ENCODE measurements at regions not wholly inside any gene's neighbourhood (a gene's known extent, or its start where the extent isn't known, plus 50 kb on each side); places are given as distances from the start of the nearest gene placed in this dataset.
"Not testable (repeated sequence)": the region's sequence is repeated elsewhere in the genome, so short reads cannot be mapped to it uniquely, and the experiment has no call there.

- DNase-seq = no peak
Measured at GRCh38 chr16:6837722-6838121, 494.9 kb upstream of the RBFOX1 start.

GRCh38 chr16:6836766-6837165 is 495.9 kb upstream of the RBFOX1 start:
- DNase-seq = no peak

DNA sequence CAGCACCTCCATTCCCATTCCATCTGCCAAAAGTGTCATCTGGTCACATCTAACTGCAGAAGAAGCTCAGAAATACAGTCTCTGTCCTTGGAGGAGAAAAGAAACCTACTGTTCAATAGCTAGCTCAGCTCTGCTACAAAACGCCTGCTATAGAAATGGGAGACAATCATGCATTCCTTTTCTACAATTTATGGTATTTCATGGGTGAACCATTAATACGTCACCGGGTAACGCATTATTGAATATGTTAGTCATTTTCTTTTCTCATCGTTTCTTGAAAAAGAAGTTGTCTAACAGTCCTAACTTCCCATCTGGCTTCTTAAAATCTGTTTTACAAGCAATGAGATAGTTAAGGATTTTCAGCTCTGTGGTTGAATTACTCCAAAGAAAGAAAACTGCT is 496.7 kb upstream of the RBFOX1 start:
- no peak for DNase-seq

- DNase-seq = no peak
Measured at GRCh38 chr16:6835516-6835915, 497.1 kb upstream of the RBFOX1 start.

DNA sequence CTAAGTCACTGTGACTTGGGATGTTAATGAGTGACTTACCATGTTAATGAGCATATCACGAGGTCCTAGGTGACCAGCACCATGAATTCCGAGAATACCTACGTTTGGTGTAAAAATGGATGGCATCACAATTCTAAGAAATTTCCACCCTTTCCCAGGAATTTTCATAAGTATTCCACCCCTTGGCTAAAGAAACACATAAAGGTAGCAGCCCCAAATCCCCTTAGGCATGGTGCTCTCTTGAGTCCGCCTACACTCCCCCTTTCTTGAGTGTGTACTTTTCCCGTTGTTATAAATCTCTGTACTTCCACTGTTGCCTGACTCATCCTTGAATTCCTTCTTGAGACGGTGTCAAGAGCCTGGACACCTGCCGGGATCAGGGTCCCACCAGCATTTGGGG is 504.0 kb upstream of the RBFOX1 start:
- DNase-seq = no peak

GRCh38 chr16:6827931-6828330 is 504.7 kb upstream of the RBFOX1 start:
- no peak for DNase-seq

GRCh38 chr16:6827267-6827666 is 505.4 kb upstream of the RBFOX1 start:
- DNase-seq = no peak

DNA sequence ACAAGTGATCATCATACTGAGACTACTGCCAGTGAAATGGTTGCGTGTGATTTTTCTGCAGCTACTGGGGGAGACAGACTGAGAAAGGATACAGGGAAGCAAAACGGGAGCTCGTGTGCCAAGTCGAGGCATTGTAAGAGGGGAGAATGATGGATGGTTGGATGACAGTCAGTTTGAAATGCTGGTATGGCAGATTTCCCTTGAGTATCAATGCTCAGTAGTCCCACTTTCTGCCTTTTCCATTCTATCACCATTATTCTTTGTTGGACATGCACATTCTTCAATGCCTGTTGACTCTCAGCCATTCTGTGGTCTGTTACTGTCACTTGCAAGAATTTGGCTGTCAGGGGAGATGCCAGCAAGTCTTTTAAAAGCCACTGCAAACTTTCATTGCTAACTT is 510.6 kb upstream of the RBFOX1 start:
- no peak for DNase-seq

GRCh38 chr16:6804461-6804860 is 528.2 kb upstream of the RBFOX1 start:
- DNase-seq = no peak

- DNase-seq = no peak
Measured at GRCh38 chr16:6803176-6803575, 529.5 kb upstream of the RBFOX1 start.

- no peak for DNase-seq
Measured at GRCh38 chr16:6797223-6797622, 535.4 kb upstream of the RBFOX1 start.

- DNase-seq = no peak
Measured at GRCh38 chr16:6777624-6778023, 555.0 kb upstream of the RBFOX1 start.

DNA sequence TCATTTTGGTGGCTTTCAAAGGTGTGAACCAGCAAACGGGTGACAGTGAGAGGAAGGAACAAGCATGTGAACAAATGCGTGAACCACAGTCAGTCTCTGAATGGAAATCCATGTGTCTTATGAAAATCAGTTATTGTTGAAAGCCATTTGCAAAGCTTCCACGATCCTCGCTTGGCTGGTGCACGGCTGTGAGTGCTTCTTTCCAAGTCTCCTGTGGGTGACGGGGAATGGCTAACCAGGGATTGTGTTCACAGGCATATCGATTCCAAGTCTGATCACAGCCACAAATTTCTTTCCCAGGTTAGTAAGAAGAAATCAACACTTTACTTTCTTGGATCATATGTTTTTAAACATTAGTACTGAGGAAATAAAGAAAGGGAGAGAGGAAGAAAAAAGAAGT is 556.9 kb upstream of the RBFOX1 start:
- DNase-seq = no peak

DNA sequence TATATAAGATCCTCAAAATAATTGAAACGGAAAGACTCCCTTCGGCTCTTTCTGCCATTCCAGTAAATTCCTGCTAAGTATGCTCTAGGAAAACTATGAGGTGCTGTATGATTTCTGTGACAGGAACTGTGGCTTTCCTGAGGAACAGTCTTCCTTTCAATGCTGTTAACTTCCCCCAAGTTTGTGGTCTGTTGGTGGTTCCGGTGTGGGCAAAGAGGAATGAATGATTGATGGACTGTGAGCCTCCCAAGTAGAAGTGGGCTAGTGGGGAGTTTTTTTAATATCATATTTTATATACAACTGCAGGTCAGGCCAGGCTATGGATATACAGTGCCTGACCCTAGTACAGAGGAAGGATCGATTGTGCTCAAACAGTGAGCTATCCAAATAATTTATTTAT is 560.7 kb upstream of the RBFOX1 start:
- no peak for DNase-seq

DNA sequence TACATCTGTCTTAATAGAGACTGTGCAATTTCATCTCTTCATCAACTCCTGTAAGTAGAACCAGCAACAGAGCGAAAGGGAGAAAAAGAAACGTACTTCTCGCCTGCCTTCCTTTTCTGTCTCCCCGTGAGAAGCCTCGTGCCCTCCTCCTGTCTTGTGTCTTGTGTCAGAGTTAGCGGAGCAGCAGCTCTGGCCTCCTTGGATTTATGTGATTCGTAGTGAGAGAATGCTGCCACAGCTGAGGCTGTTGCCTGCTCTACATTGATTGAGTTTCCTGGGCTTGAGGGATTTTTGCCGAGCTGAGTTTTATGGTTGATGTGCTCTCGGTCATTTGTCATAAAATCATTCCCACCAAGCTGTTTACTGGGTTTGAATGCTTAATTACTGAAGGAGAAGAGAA is 579.1 kb upstream of the RBFOX1 start:
- DNase-seq = no peak

- DNase-seq = no peak
Measured at GRCh38 chr16:6751191-6751590, 581.5 kb upstream of the RBFOX1 start.

GRCh38 chr16:6749698-6750097 is 582.9 kb upstream of the RBFOX1 start:
- DNase-seq = no peak

DNA sequence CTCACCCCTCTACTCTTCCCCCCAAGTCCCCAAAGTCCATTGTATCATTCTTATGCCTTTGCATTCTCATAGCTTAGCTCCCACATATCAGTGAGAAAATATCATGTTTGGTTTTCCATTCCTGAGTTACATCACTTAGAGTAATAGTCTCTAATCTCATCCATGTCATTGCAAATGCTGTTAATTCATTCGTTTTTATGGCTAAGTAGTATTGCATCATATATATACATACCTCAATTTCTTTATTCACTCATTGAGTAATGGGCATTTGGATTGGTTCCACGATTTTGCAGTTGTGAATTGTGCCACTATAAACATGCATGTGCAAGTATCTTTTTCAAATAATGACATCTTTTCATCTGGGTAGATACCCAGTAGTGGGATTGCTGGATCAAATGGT is 596.3 kb upstream of the RBFOX1 start:
- not testable (repeated sequence) for DNase-seq

DNA sequence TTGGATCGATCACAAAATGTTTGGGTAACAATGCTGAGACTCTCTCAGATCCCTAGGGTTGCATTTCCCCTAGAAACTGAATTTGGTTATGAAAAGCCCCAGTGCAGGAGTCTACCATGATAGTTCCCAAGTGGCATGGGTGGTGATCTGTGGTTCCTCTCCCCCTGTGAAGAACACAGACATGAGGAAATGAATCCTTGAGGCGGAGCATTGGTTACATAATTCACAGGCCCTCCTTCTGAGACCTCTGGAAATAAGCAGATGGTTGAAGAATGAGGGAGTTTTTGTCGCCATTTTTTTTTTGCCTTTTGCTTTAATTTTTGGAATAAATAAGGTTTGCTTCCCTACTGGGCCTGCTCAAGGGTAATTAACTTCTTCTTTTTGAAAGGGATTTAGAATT is 597.0 kb upstream of the RBFOX1 start:
- no peak for DNase-seq

DNA sequence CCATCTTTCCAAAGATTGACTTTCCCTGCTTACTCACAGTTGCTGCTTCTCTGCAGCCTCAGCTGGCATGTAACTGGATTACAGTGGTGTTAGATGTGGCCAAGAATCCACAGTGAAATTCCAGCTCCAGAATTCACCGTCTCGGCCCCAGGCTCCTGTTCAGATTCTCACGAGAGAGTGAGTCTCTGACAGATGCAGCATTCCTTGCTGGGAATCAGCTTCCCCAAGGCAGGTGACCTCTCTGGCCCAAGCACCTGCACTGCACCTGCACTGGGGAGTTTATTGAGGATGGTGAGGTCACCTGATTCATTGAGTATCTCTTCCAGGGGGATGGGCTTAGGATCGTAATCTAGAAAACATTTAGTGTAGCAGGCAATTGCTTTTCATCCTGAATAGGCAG is 600.5 kb upstream of the RBFOX1 start:
- DNase-seq = no peak

GRCh38 chr16:6728381-6728780 is 604.3 kb upstream of the RBFOX1 start:
- no peak for DNase-seq

- DNase-seq = no peak
Measured at GRCh38 chr16:6726621-6727020, 606.0 kb upstream of the RBFOX1 start.

- no peak for DNase-seq
Measured at GRCh38 chr16:6725634-6726331, 606.9 kb upstream of the RBFOX1 start.

DNA sequence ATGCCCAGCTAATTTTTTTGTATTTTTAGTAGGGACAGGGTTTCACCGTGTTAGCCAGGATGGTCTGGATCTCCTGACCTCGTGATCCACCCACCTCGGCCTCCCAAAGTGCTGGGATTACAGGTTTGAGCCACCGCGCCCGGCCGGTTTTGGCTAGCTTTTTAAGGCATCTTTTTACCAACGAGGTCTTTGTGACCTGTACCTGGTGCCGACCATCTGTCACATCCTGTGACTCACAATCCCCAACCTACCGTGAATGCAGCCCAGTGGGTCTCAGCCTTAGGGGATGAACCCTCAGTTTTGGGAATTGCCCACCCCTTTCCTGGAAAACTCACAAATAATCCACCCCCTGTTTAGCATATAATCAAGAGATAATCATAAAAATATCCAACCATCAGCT is 607.4 kb upstream of the RBFOX1 start:
- not testable (repeated sequence) for DNase-seq

GRCh38 chr16:6722786-6723185 is 609.9 kb upstream of the RBFOX1 start:
- DNase-seq = no peak

- DNase-seq = no peak
Measured at GRCh38 chr16:6714510-6714909, 618.1 kb upstream of the RBFOX1 start.
